ENCODE measurements at regions not wholly inside any gene's neighbourhood (a gene's known extent, or its start where the extent isn't known, plus 50 kb on each side); places are given as distances from the start of the nearest gene placed in this dataset.

GRCh38 chrX:129026202-129026601 lies 497.1 kb downstream of the SMARCA1 start:
- H3K36me3 Mint-ChIP-seq, result no peaks in the 10 kb centered on the region
- no peaks in the 10 kb centered on the region for H3K27me3 Mint-ChIP-seq
- no peaks in the 10 kb centered on the region for H3K9me3 Mint-ChIP-seq
- no peaks in the 10 kb centered on the region for H3K4me1 Mint-ChIP-seq (ENCODE audit: unreplicated experiment)
- TF ChIP-seq CTCF (conservative IDR thresholded peaks at IDR 0.05), result no peak
- DNase-seq (ENCODE audit: extremely low spot score, unreplicated experiment), result no peak
- no peak overlapping the region for H3K27ac Mint-ChIP-seq
- H3K4me3 Mint-ChIP-seq, result no peak overlapping the region

DNA sequence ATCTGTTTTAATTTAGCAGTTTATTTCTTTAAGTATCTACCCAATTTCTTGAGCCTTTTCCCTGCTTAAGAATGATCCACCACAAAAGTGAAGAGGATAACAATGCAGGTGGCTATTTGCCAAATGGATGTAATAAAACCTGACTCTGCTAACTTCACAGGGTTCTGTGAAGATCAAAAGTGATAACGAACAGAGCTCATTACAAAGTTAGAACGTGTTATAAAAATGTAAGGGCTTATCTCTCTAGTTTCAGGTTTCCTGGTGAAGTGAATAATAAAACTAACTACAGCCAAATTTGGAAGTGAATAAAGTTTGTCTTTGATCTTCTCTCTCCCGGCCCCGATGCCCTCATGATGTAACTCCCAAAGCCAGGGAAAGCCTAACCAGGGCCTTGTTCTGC lies 497.9 kb downstream of the SMARCA1 start:
- H3K4me1 Mint-ChIP-seq (ENCODE audit: unreplicated experiment), result no peaks in the 10 kb centered on the region
- no peaks in the 10 kb centered on the region for H3K36me3 Mint-ChIP-seq
- H3K9me3 Mint-ChIP-seq, result no peaks in the 10 kb centered on the region
- H3K27me3 Mint-ChIP-seq, result no peaks in the 10 kb centered on the region
- H3K27ac Mint-ChIP-seq, result no peak overlapping the region
- no peak for DNase-seq (ENCODE audit: extremely low spot score, unreplicated experiment)
- H3K4me3 Mint-ChIP-seq, result no peak overlapping the region
- TF ChIP-seq CTCF (conservative IDR thresholded peaks at IDR 0.05), result no peak

GRCh38 chrX:129019412-129019811 lies 503.9 kb downstream of the SMARCA1 start:
- Mint-ChIP-seq H3K4me1 (ENCODE audit: unreplicated experiment) (no peaks in the 10 kb centered on the region), H3K27me3 (no peaks in the 10 kb centered on the region)

DNA sequence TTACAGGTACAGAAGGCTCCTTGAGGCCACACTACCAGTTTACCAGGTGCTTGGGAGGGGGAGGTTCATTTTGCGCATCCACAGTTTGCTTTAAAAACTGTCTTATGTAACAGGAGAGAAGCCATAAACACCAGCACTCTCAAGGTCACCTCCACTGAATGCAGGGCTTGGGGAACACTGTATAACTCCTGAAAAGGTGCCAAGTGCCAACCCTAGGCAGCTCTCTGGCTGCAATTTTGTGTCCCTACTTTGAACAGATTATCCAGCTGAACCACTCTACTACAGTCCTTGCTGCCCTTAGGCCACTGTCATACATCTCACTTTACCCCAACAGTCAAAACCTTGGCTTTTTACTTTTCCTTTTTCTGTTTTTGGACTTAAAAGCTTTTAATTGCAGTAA lies 507.9 kb downstream of the SMARCA1 start:
- Mint-ChIP-seq H3K4me3 (no peak overlapping the region), H3K27me3 (no peaks in the 10 kb centered on the region), H3K27ac (no peak overlapping the region), H3K9me3 (no peaks in the 10 kb centered on the region), H3K4me1 (ENCODE audit: unreplicated experiment) (no peaks in the 10 kb centered on the region), H3K36me3 (no peaks in the 10 kb centered on the region)
- TF ChIP-seq CTCF (conservative IDR thresholded peaks at IDR 0.05), result no peak
- no peak for DNase-seq (ENCODE audit: extremely low spot score, unreplicated experiment)

More at GRCh38 chrX:129019412-129019811, 503.9 kb downstream of the SMARCA1 start:
- H3K9me3 Mint-ChIP-seq, result no peaks in the 10 kb centered on the region
- no peak for DNase-seq (ENCODE audit: extremely low spot score, unreplicated experiment)
- H3K4me3 Mint-ChIP-seq, result no peak overlapping the region
- no peaks in the 10 kb centered on the region for H3K36me3 Mint-ChIP-seq
- no peak overlapping the region for H3K27ac Mint-ChIP-seq
- no peak for TF ChIP-seq CTCF (conservative IDR thresholded peaks at IDR 0.05)

- no peak for DNase-seq (ENCODE audit: extremely low spot score, unreplicated experiment)
- Mint-ChIP-seq H3K4me1 (ENCODE audit: unreplicated experiment) (no peaks in the 10 kb centered on the region), H3K4me3 (no peak overlapping the region), H3K27me3 (no peaks in the 10 kb centered on the region), H3K36me3 (no peaks in the 10 kb centered on the region), H3K9me3 (no peaks in the 10 kb centered on the region), H3K27ac (no peak overlapping the region)
- no peak for TF ChIP-seq CTCF (conservative IDR thresholded peaks at IDR 0.05)
Measured at GRCh38 chrX:129013574-129013973, 509.7 kb downstream of the SMARCA1 start.

GRCh38 chrX:129007631-129008030 lies 515.7 kb downstream of the SMARCA1 start:
- DNase-seq (ENCODE audit: extremely low spot score, unreplicated experiment), result no peak
- TF ChIP-seq CTCF (conservative IDR thresholded peaks at IDR 0.05), result no peak
- Mint-ChIP-seq H3K27ac (no peak overlapping the region), H3K36me3 (no peaks in the 10 kb centered on the region), H3K27me3 (no peaks in the 10 kb centered on the region), H3K4me1 (ENCODE audit: unreplicated experiment) (peaks cover 3% of the 10 kb centered on the region), H3K9me3 (no peaks in the 10 kb centered on the region), H3K4me3 (no peak overlapping the region)

Data from type B pancreatic cell (in vitro differentiated cells).